Naive thymus-derived CD4-positive, alpha-beta T cell (primary cell): ENCODE measurements at regions not wholly inside any gene's neighbourhood (a gene's known extent, or its start where the extent isn't known, plus 50 kb on each side); places are given as distances from the start of the nearest gene placed in this dataset.

Experiments used
- ATAC-seq: fragments of 150-1000 bp; cut with Tn5 transposase; 2 replicates; pipeline ENCODE4 v1.10.0; 2021; ENCODE audit warnings: mild to moderate bottlenecking, moderate library complexity
- CTCF ChIA-PET: fragments of 350-600 bp; sonication (Branson Sonifier 250); formaldehyde crosslinking; loops from one replicate; lab custom pipeline; 2021; ENCODE audit warnings: antibody characterized with exemption; lab: Charles Lee
- POLR2A ChIA-PET: fragments of 350-600 bp; sonication (Branson Sonifier 250); formaldehyde crosslinking; loops from one replicate; lab custom pipeline; 2021; ENCODE audit warnings: antibody characterized with exemption, inconsistent platforms; lab: Charles Lee
- DNase-seq, 9 donors: peaks; one replicate each; pipeline versions ENCODE4 v3.0.0 to v3.0.0-alpha.2; 2020 to 2022; ENCODE audit warnings: mixed read lengths in 1 of 9
- H3K27ac ChIP-seq: one replicate; pipeline ENCODE4 v1.7.0; 2013; ENCODE audit warnings: mild to moderate bottlenecking, low read depth, low read length, moderate library complexity
- H3K27me3 ChIP-seq, 2 donors: one replicate each; pipeline ENCODE4 v1.7.0; 2013; ENCODE audit warnings: low read length in 2 of 2, mild to moderate bottlenecking in 2 of 2, moderate library complexity in 2 of 2; ENCODE audit not compliant: control insufficient read depth in 2 of 2, insufficient read depth in 2 of 2
- H3K36me3 ChIP-seq, 3 experiments: 1 replicate in 2 of 3; 2 replicates in 1 of 3; pipeline ENCODE4 v1.7.0; 2013; ENCODE audit warnings: low read length in 3 of 3, mild to moderate bottlenecking in 3 of 3, moderate library complexity in 1 of 3; ENCODE audit not compliant: insufficient read depth in 3 of 3, control insufficient read depth in 2 of 3
- H3K4me1 ChIP-seq, 2 donors: one replicate each; pipeline ENCODE4 v1.7.0; 2013; ENCODE audit warnings: low read length in 2 of 2, mild to moderate bottlenecking in 2 of 2, moderate library complexity in 1 of 2; ENCODE audit not compliant: control insufficient read depth in 2 of 2, insufficient read depth in 2 of 2
- H3K4me3 ChIP-seq: 2 replicates; pipeline ENCODE4 v1.7.0; 2013; ENCODE audit warnings: mild to moderate bottlenecking, low read length
- H3K9me3 ChIP-seq, 3 experiments: 1 replicate in 2 of 3; 2 replicates in 1 of 3; pipeline ENCODE4 v1.7.0; 2013; ENCODE audit warnings: low read length in 3 of 3; ENCODE audit not compliant: control insufficient read depth in 2 of 3
- H3K27ac Mint-ChIP-seq, 9 donors: one replicate each; pipeline ENCODE4 v1.8.0; 2020 to 2022; ENCODE audit warnings: mixed read lengths in 9 of 9, mild to moderate bottlenecking in 8 of 9, moderate library complexity in 5 of 9, inconsistent platforms in 2 of 9
- H3K27me3 Mint-ChIP-seq, 5 donors: one replicate each; pipeline ENCODE4 v1.8.0; 2021 to 2022; ENCODE audit warnings: mixed read lengths in 5 of 5, mild to moderate bottlenecking in 1 of 5
- H3K36me3 Mint-ChIP-seq, 5 donors: one replicate each; pipeline ENCODE4 v1.8.0; 2020 to 2022; ENCODE audit warnings: mixed read lengths in 5 of 5, mild to moderate bottlenecking in 3 of 5, inconsistent platforms in 1 of 5
- H3K4me1 Mint-ChIP-seq, 7 donors: one replicate each; pipeline ENCODE4 v1.8.0; 2020 to 2022; ENCODE audit warnings: mixed read lengths in 7 of 7, mild to moderate bottlenecking in 3 of 7, inconsistent platforms in 1 of 7
- H3K4me3 Mint-ChIP-seq, 10 donors: one replicate each; pipeline ENCODE4 v1.8.0; 2020 to 2022; ENCODE audit warnings: mild to moderate bottlenecking in 10 of 10, mixed read lengths in 10 of 10, moderate library complexity in 6 of 10, inconsistent platforms in 2 of 10
- H3K9me3 Mint-ChIP-seq, 11 donors: one replicate each; pipeline ENCODE4 v1.8.0; 2020 to 2022; ENCODE audit warnings: mixed read lengths in 11 of 11, mild to moderate bottlenecking in 4 of 11, inconsistent platforms in 1 of 11, moderate library complexity in 1 of 11
- intact Hi-C, 2 donors: fragments of 100-400 bp; cut with micrococcal nuclease; formaldehyde crosslinking; loops; one replicate each; pipeline ENCODE4 v1.15.1; 2023

- Histone ChIP-seq H3K9me3 (no peaks in the 10 kb centered on the region), H3K36me3 (no peaks in the 10 kb centered on the region), H3K4me3 (no peak overlapping the region), H3K27ac (no peak overlapping the region), H3K27me3 (no peaks in the 10 kb centered on the region), H3K4me1 (no peaks in the 10 kb centered on the region)
- DNase-seq, result no peak
- Mint-ChIP-seq H3K4me1 (no peaks in the 10 kb centered on the region), H3K27ac (no peak overlapping the region), H3K27me3 (peaks cover 0 to 17% (median 12%) of the 10 kb centered on the region in 5 donors), H3K9me3 (peaks cover 0 to 7% (median 0%) of the 10 kb centered on the region in 11 donors), H3K4me3 (no peak overlapping the region), H3K36me3 (no peaks in the 10 kb centered on the region)
- intact Hi-C loops, result no loop called here
- ChIA-PET CTCF (no interaction called here), POLR2A (no interaction called here)
- no peak for ATAC-seq
These were observed 267.7 kb downstream of the GALC start for GRCh38 chr14:87725318-87725717.

GRCh38 chr14:87712396-87713090, 280.4 kb downstream of the GALC start:
- no peaks in the 10 kb centered on the region for H3K4me1 Mint-ChIP-seq
- Histone ChIP-seq H3K4me1 (no peaks in the 10 kb centered on the region), H3K27me3 (no peaks in the 10 kb centered on the region), H3K9me3 (no peaks in the 10 kb centered on the region), H3K36me3 (no peaks in the 10 kb centered on the region), H3K4me3 (no peak overlapping the region), H3K27ac (no peak overlapping the region)
- H3K9me3 Mint-ChIP-seq, result peaks cover 0 to 6% (median 0%) of the 10 kb centered on the region in 11 donors
- CTCF ChIA-PET, result no interaction called here
- ATAC-seq (no peak), DNase-seq (no peak)
- H3K27me3 Mint-ChIP-seq, result peaks cover 0 to 10% (median 4%) of the 10 kb centered on the region in 5 donors
- H3K36me3 Mint-ChIP-seq, result no peaks in the 10 kb centered on the region
- intact Hi-C loops, result no loop called here
- POLR2A ChIA-PET, result no interaction called here
- H3K27ac Mint-ChIP-seq, result no peak overlapping the region
- H3K4me3 Mint-ChIP-seq, result no peak overlapping the region

DNA sequence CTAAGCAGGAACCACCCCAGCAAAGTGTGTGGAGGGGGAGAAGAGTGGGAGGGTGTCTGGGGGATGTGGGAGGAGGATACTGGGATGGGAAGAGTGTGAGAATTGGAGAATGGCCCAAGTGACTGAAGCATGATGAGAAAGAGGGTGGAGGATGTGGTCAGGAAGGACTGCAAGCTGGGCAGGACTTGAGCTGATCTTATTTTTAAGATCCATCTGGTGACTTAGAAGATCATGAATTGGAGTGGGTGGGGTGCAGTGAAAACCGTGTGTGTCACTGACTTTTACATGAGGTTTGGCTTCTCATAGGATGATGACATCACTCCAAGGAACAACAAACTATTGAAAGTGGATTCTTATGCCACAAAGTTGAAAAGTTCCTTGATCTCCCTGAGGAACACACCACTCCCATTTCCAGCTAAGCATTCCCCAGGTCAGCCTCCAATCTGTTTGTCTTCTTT, 287.5 kb downstream of the GALC start:
- Histone ChIP-seq H3K4me3 (no peak overlapping the region), H3K4me1 (no peaks in the 10 kb centered on the region), H3K36me3 (no peaks in the 10 kb centered on the region), H3K9me3 (no peaks in the 10 kb centered on the region), H3K27ac (no peak overlapping the region), H3K27me3 (no peaks in the 10 kb centered on the region)
- ChIA-PET CTCF (no interaction called here), POLR2A (no interaction called here)
- Mint-ChIP-seq H3K9me3 (peaks cover 0 to 12% (median 1%) of the 10 kb centered on the region in 11 donors), H3K27me3 (peaks cover 0 to 9% (median 0%) of the 10 kb centered on the region in 5 donors), H3K27ac (no peak overlapping the region), H3K4me3 (no peak overlapping the region), H3K4me1 (no peaks in the 10 kb centered on the region), H3K36me3 (no peaks in the 10 kb centered on the region)
- DNase-seq (no peak), ATAC-seq (no peak)
- intact Hi-C loops, result no loop called here

GRCh38 chr14:87698481-87698880, 294.5 kb downstream of the GALC start:
- Histone ChIP-seq H3K36me3 (no peaks in the 10 kb centered on the region), H3K4me3 (no peak overlapping the region), H3K4me1 (no peaks in the 10 kb centered on the region), H3K27ac (no peak overlapping the region), H3K9me3 (no peaks in the 10 kb centered on the region), H3K27me3 (no peaks in the 10 kb centered on the region)
- ChIA-PET CTCF (interaction anchor here (0.5 kb wide), 1 partner anchor 30 kb away, joined by 5 read pairs; no protein-coding TSS in a partner anchor), POLR2A (no interaction called here)
- intact Hi-C loops, result no loop called here
- peaks cover 0 to 15% (median 1%) of the 10 kb centered on the region in 11 donors for H3K9me3 Mint-ChIP-seq
- no peak overlapping the region for H3K27ac Mint-ChIP-seq
- H3K36me3 Mint-ChIP-seq, result no peaks in the 10 kb centered on the region
- no peak for ATAC-seq
- DNase-seq, result no peak
- no peak overlapping the region for H3K4me3 Mint-ChIP-seq
- H3K27me3 Mint-ChIP-seq, result peaks cover 0 to 4% (median 0%) of the 10 kb centered on the region in 5 donors
- H3K4me1 Mint-ChIP-seq, result no peaks in the 10 kb centered on the region

GRCh38 chr14:87696485-87696884, 296.5 kb downstream of the GALC start:
- Mint-ChIP-seq H3K27me3 (peaks cover 0 to 4% (median 0%) of the 10 kb centered on the region in 5 donors), H3K4me1 (no peaks in the 10 kb centered on the region), H3K27ac (no peak overlapping the region), H3K4me3 (no peak overlapping the region), H3K36me3 (no peaks in the 10 kb centered on the region), H3K9me3 (peaks cover 0 to 7% (median 0%) of the 10 kb centered on the region in 11 donors)
- Histone ChIP-seq H3K4me3 (no peak overlapping the region), H3K9me3 (no peaks in the 10 kb centered on the region), H3K4me1 (no peaks in the 10 kb centered on the region), H3K27me3 (no peaks in the 10 kb centered on the region), H3K27ac (no peak overlapping the region), H3K36me3 (no peaks in the 10 kb centered on the region)
- CTCF ChIA-PET, result interaction anchor here (1.0 kb wide), 1 partner anchor 13 kb away, joined by 3 read pairs; no protein-coding TSS in a partner anchor
- DNase-seq (no peak), ATAC-seq (no peak)
- POLR2A ChIA-PET, result no interaction called here
- intact Hi-C loops, result no loop called here

DNA sequence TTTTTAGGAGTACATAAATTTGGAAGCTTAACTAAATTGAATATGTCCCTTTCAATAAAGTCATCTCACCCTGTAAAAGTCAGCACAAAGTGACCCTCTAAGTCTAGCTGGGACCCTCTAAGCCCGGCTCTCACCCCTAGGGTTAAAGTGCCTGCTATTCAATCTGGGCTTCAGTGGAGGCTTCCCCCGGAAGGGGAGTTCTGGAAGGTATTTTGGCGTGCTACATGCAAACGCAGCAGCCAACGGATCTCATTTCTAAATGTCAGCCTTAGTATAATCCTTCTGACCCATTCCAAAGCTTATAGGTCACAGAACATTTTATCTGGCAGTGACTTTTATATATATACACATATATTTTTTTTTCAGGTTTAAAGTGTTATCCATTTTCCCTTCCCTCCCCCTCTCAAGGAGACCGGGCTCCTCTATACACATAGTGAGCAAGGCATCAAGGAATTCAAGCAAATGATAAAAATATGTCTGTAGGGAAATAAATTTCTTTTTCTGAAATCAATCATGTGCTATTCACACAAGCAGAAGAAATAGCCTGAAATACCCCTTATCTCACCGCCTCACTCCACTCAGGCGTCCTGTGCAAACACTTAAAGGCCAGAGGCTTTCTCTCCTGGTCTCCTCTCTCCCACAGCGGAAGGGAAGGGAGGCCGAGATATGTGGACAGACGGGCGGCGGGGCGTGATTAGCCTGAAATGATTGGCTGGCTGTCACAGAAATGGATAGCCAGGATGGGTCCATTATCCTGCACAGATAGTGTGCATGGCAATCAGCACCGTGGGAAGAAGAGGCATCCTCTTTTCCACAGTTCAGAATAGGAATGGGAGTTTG, 301.7 kb downstream of the GALC start:
- ChIA-PET POLR2A (no interaction called here), CTCF (no interaction called here)
- Histone ChIP-seq H3K4me3 (no peak overlapping the region), H3K36me3 (no peaks in the 10 kb centered on the region), H3K9me3 (no peaks in the 10 kb centered on the region), H3K27ac (no peak overlapping the region), H3K27me3 (no peaks in the 10 kb centered on the region), H3K4me1 (no peaks in the 10 kb centered on the region)
- no peaks in the 10 kb centered on the region for H3K36me3 Mint-ChIP-seq
- H3K4me1 Mint-ChIP-seq, result no peaks in the 10 kb centered on the region
- no peak for DNase-seq
- peaks cover 0 to 7% (median 2%) of the 10 kb centered on the region in 11 donors for H3K9me3 Mint-ChIP-seq
- H3K4me3 Mint-ChIP-seq, result no peak overlapping the region
- no peak for ATAC-seq
- H3K27ac Mint-ChIP-seq, result peak overlapping the region in 1 of 9 donors; percentile 65
- intact Hi-C loops, result no loop called here
- peaks cover 0 to 15% (median 4%) of the 10 kb centered on the region in 5 donors for H3K27me3 Mint-ChIP-seq
